ENCODE measurements at regions not wholly inside any gene's neighbourhood (a gene's known extent, or its start where the extent isn't known, plus 50 kb on each side); places are given as distances from the start of the nearest gene placed in this dataset.

- DNase-seq: no peak
- H3K27me3 Mint-ChIP-seq (ENCODE audit: unreplicated experiment): peaks cover 4% of the 10 kb centered on the region
- no peak overlapping the region for H3K27ac Mint-ChIP-seq (ENCODE audit: unreplicated experiment)
- no peaks in the 10 kb centered on the region for H3K4me1 Mint-ChIP-seq (ENCODE audit: low read depth, unreplicated experiment)
- no peak for TF ChIP-seq CTCF (IDR thresholded peaks at IDR 0.05; ENCODE audit: partially characterized antibody, unreplicated experiment)
- H3K4me3 Mint-ChIP-seq (ENCODE audit: unreplicated experiment): no peak overlapping the region
- peaks cover 1% of the 10 kb centered on the region for H3K9me3 Mint-ChIP-seq (ENCODE audit: unreplicated experiment)
- H3K36me3 Mint-ChIP-seq (ENCODE audit: unreplicated experiment): peaks cover 17% of the 10 kb centered on the region
Observed at GRCh38 chr3:137542049-137542448, 222.1 kb upstream of the SOX14 start.

GRCh38 chr3:137554242-137554641 lies 209.9 kb upstream of the SOX14 start:
- H3K27me3 Mint-ChIP-seq (ENCODE audit: unreplicated experiment): no peaks in the 10 kb centered on the region

GRCh38 chr3:137568880-137569279 lies 195.2 kb upstream of the SOX14 start:
- Mint-ChIP-seq H3K36me3 (ENCODE audit: unreplicated experiment) (peaks cover 5% of the 10 kb centered on the region), H3K27ac (ENCODE audit: unreplicated experiment) (no peak overlapping the region), H3K27me3 (ENCODE audit: unreplicated experiment) (no peaks in the 10 kb centered on the region), H3K4me1 (ENCODE audit: low read depth, unreplicated experiment) (no peaks in the 10 kb centered on the region), H3K9me3 (ENCODE audit: unreplicated experiment) (peaks cover 1% of the 10 kb centered on the region), H3K4me3 (ENCODE audit: unreplicated experiment) (no peak overlapping the region)
- DNase-seq: no peak
- no peak for TF ChIP-seq CTCF (IDR thresholded peaks at IDR 0.05; ENCODE audit: partially characterized antibody, unreplicated experiment)

More at GRCh38 chr3:137554242-137554641, 209.9 kb upstream of the SOX14 start:
- TF ChIP-seq CTCF (IDR thresholded peaks at IDR 0.05; ENCODE audit: partially characterized antibody, unreplicated experiment): no peak
- Mint-ChIP-seq H3K9me3 (ENCODE audit: unreplicated experiment) (no peaks in the 10 kb centered on the region), H3K27ac (ENCODE audit: unreplicated experiment) (no peak overlapping the region), H3K4me3 (ENCODE audit: unreplicated experiment) (no peak overlapping the region), H3K36me3 (ENCODE audit: unreplicated experiment) (no peaks in the 10 kb centered on the region), H3K4me1 (ENCODE audit: low read depth, unreplicated experiment) (no peaks in the 10 kb centered on the region)
- DNase-seq: no peak

- no peak overlapping the region for H3K4me3 Mint-ChIP-seq (ENCODE audit: unreplicated experiment)
- H3K27ac Mint-ChIP-seq (ENCODE audit: unreplicated experiment): no peak overlapping the region
- TF ChIP-seq CTCF (IDR thresholded peaks at IDR 0.05; ENCODE audit: partially characterized antibody, unreplicated experiment): no peak
- no peaks in the 10 kb centered on the region for H3K4me1 Mint-ChIP-seq (ENCODE audit: low read depth, unreplicated experiment)
- H3K27me3 Mint-ChIP-seq (ENCODE audit: unreplicated experiment): no peaks in the 10 kb centered on the region
- DNase-seq: no peak
- no peaks in the 10 kb centered on the region for H3K36me3 Mint-ChIP-seq (ENCODE audit: unreplicated experiment)
- H3K9me3 Mint-ChIP-seq (ENCODE audit: unreplicated experiment): peaks cover 2% of the 10 kb centered on the region
Observed at GRCh38 chr3:137572931-137573330, 191.2 kb upstream of the SOX14 start.

GRCh38 chr3:137582484-137582883 lies 181.6 kb upstream of the SOX14 start:
- peaks cover 1% of the 10 kb centered on the region for H3K27me3 Mint-ChIP-seq (ENCODE audit: unreplicated experiment)
- no peak overlapping the region for H3K4me3 Mint-ChIP-seq (ENCODE audit: unreplicated experiment)
- no peak for DNase-seq
- no peak overlapping the region for H3K27ac Mint-ChIP-seq (ENCODE audit: unreplicated experiment)
- no peak for TF ChIP-seq CTCF (IDR thresholded peaks at IDR 0.05; ENCODE audit: partially characterized antibody, unreplicated experiment)
- peaks cover 3% of the 10 kb centered on the region for H3K4me1 Mint-ChIP-seq (ENCODE audit: low read depth, unreplicated experiment)
- peaks cover 7% of the 10 kb centered on the region for H3K36me3 Mint-ChIP-seq (ENCODE audit: unreplicated experiment)
- H3K9me3 Mint-ChIP-seq (ENCODE audit: unreplicated experiment): peaks cover under 1% of the 10 kb centered on the region
